HCT116 (cell line): ENCODE measurements at regions not wholly inside any gene's neighbourhood (a gene's known extent, or its start where the extent isn't known, plus 50 kb on each side); places are given as distances from the start of the nearest gene placed in this dataset.

Experiments used
- ATAC-seq: fragments of 200-7000 bp; cut with Tn5 transposase; 2 replicates; pipeline ENCODE4 v1.9.1; 2020; ENCODE audit warnings: mild to moderate bottlenecking, moderate library complexity
- BruUV-seq: library from RNA; stranded (reverse); fragments of 400-500 nt; replicated peaks from 2 replicates; lab custom pipeline; 2021; lab: Mats Ljungman, UMichigan
- CTCF ChIA-PET: fragments of 300-600 bp; sonication (Branson Sonifier 250); formaldehyde crosslinking; loops from one replicate; lab custom pipeline; 2021; ENCODE audit warnings: antibody characterized with exemption; lab: Charles Lee
- POLR2A ChIA-PET: fragments of 300-600, 350-600 bp; sonication (Branson Sonifier 250); formaldehyde crosslinking; loops from one replicate; lab custom pipeline; 2021; ENCODE audit warnings: antibody characterized with exemption; lab: Charles Lee
- RAD21 ChIA-PET, 2 experiments: fragments of 300-600 bp; sonication (Branson Sonifier 250); formaldehyde crosslinking; loops; one replicate each; lab custom pipeline; 2023; ENCODE audit warnings: low total read pairs in 2 of 2; ENCODE audit not compliant: uncharacterized antibody in 2 of 2, unreplicated experiment in 2 of 2, low non-redundant PET in 1 of 2; lab: Charles Lee
- DNase-seq: peaks from one replicate; pipeline ENCODE4 v3.0.0-alpha.2; 2010; ENCODE audit warnings: low read depth, low spot score
- H2AFZ ChIP-seq: fragments of 200-600 bp; shearing (Covaris generic), sonication (generic); 2 replicates; pipeline ENCODE4 v1.6.1; 2017; ENCODE audit warnings: low read depth, mixed run types, mixed read lengths, antibody characterized with exemption, low read length; ENCODE audit not compliant: poor library complexity, severe bottlenecking
- H3K27ac ChIP-seq: 2 replicates; pipeline ENCODE4 v1.5.1; 2012; ENCODE audit warnings: low read depth, low read length
- H3K27me3 ChIP-seq: fragments of 200-600 bp; sonication (generic); 2 replicates; pipeline ENCODE4 v1.6.1; 2016; ENCODE audit warnings: mixed run types, low read length, mixed read lengths; ENCODE audit not compliant: insufficient read depth
- H3K36me3 ChIP-seq, 2 experiments: fragments of 200-500 bp in 1 of 2; fragments of 200-600 bp in 1 of 2; sonication (Bioruptor generic) in 1 of 2; sonication (generic) in 1 of 2; 2 replicates each; pipeline versions ENCODE4 v1.5.1 to v1.6.1; 2014 to 2016; ENCODE audit warnings: low read length in 2 of 2, inconsistent platforms in 1 of 2, mixed read lengths in 1 of 2, mixed run types in 1 of 2; ENCODE audit not compliant: insufficient read depth in 2 of 2, control insufficient read depth in 1 of 2
- H3K4me1 ChIP-seq, 2 experiments: fragments of 200-600 bp in 1 of 2; sonication (generic) in 1 of 2; 2 replicates each; pipeline versions ENCODE4 v1.5.1 to v1.6.1; 2012 to 2017; ENCODE audit warnings: low read length in 2 of 2, inconsistent platforms in 1 of 2, mild to moderate bottlenecking in 1 of 2, mixed read lengths in 1 of 2, mixed run types in 1 of 2, moderate library complexity in 1 of 2; ENCODE audit not compliant: insufficient read depth in 2 of 2, control insufficient read depth in 1 of 2
- H3K4me2 ChIP-seq: fragments of 200-600 bp; sonication (generic); 2 replicates; pipeline ENCODE4 v1.6.1; 2017; ENCODE audit warnings: mixed run types, low read length, mixed read lengths
- H3K4me3 ChIP-seq, 2 experiments: fragments of 200-600 bp in 1 of 2; sonication (generic) in 1 of 2; replicated peaks in 1 of 2; 2 replicates each; pipeline ENCODE4 v1.5.1; 2011 to 2016; ENCODE audit warnings: low read length in 2 of 2, control low read depth in 1 of 2, low read depth in 1 of 2, mild to moderate bottlenecking in 1 of 2, mixed read lengths in 1 of 2, mixed run types in 1 of 2
- H3K79me2 ChIP-seq: fragments of 200-600 bp; sonication (generic); 2 replicates; pipeline ENCODE4 v1.6.1; 2017; ENCODE audit warnings: mild to moderate bottlenecking, mixed run types, low read length, moderate library complexity, mixed read lengths; ENCODE audit not compliant: insufficient read depth
- H3K9ac ChIP-seq: fragments of 200-600 bp; sonication (generic); 2 replicates; pipeline ENCODE4 v1.6.1; 2016; ENCODE audit warnings: low read length, mixed read lengths
- H3K9me2 ChIP-seq: fragments of 200-600 bp; sonication (generic), shearing (Covaris generic); 2 replicates; pipeline ENCODE4 v1.6.1; 2017; ENCODE audit warnings: mixed run types, mild to moderate bottlenecking, moderate library complexity; ENCODE audit not compliant: insufficient read depth
- H3K9me3 ChIP-seq, 2 experiments: fragments of 200-500 bp in 1 of 2; fragments of 200-600 bp in 1 of 2; sonication (Bioruptor generic) in 1 of 2; sonication (generic) in 1 of 2; 2 replicates each; pipeline ENCODE4 v1.6.1; 2014 to 2017; ENCODE audit warnings: low read length in 2 of 2, mixed read lengths in 2 of 2, inconsistent platforms in 1 of 2, low read depth in 1 of 2, mild to moderate bottlenecking in 1 of 2, mixed run types in 1 of 2, moderate library complexity in 1 of 2; ENCODE audit not compliant: control insufficient read depth in 1 of 2, insufficient read depth in 1 of 2
- H4K20me1 ChIP-seq: fragments of 200-600 bp; sonication (generic), shearing (Covaris generic); 2 replicates; pipeline ENCODE4 v1.6.1; 2017; ENCODE audit warnings: mixed run types, mild to moderate bottlenecking, moderate library complexity; ENCODE audit not compliant: insufficient read depth
- CBX3 ChIP-seq: IDR thresholded peaks from 2 replicates; pipeline ENCODE4 v1.6.1; 2012; ENCODE audit warnings: low read depth
- ELF1 ChIP-seq: IDR thresholded peaks from 2 replicates; pipeline ENCODE4 v1.6.1; 2012; ENCODE audit warnings: low read depth, borderline replicate concordance
- POLR2A ChIP-seq: IDR thresholded peaks from 2 replicates; pipeline ENCODE4 v1.7.0; 2011; ENCODE audit warnings: borderline replicate concordance; ENCODE audit not compliant: insufficient read depth, insufficient read length; ENCODE audit errors: extremely low read depth
- RAD21 ChIP-seq: IDR thresholded peaks from 2 replicates; pipeline ENCODE4 v1.6.1; 2012; ENCODE audit warnings: low read depth, mild to moderate bottlenecking
- TCF7L2 ChIP-seq: IDR thresholded peaks from 2 replicates; pipeline ENCODE4 v1.7.0; 2011; ENCODE audit warnings: borderline replicate concordance, inconsistent platforms; ENCODE audit not compliant: insufficient read depth, insufficient read length; ENCODE audit errors: extremely low read depth
- intact Hi-C: fragments of 100-400 bp; cut with micrococcal nuclease; formaldehyde crosslinking; loops from 2 replicates; pipeline ENCODE4 v1.10.0; 2022
- TF ChIP-seq, protein P1 (sequence below), 3 experiments: fragments of 200-600 bp in 1 of 3; sonication (generic) in 1 of 3; IDR thresholded peaks in 2 of 3; conservative IDR thresholded peaks in 1 of 3; 2 replicates each; pipeline ENCODE4 v1.5.1; 2012 to 2017; ENCODE audit warnings: low read depth in 2 of 3, low read length in 2 of 3, antibody characterized with exemption in 1 of 3, borderline replicate concordance in 1 of 3, control low read depth in 1 of 3, mild to moderate bottlenecking in 1 of 3, mixed read lengths in 1 of 3, mixed run types in 1 of 3, moderate library complexity in 1 of 3; ENCODE audit not compliant: insufficient read depth in 1 of 3
- TF ChIP-seq, protein P2 (sequence below): IDR thresholded peaks from 2 replicates; pipeline ENCODE4 v1.6.1; 2012
- TF ChIP-seq, protein P3 (sequence below): IDR thresholded peaks from 2 replicates; pipeline ENCODE4 v1.6.1; 2011; ENCODE audit warnings: mild to moderate bottlenecking, low read length, moderate library complexity; ENCODE audit not compliant: insufficient replicate concordance; ENCODE audit errors: extremely low read depth

DNA sequence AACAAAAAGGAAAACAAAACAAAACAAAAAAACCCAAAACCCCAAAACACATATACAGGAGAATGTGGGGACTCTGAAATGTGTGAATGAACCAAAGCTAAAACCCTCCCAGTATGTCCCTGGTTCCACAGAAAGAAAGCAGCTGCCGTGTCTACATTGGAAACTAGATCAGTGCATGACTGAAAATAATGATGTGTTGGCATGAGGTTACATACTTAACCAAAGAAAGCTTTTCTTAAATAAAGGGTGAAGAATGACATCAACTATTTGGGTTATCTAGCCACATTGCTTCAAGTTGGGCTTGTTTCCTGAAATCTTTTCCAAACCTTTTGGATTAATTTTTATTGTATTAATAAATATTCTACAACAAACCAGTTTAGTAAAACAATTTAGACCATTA lies 91.9 kb upstream of the FN1 start:
- Histone ChIP-seq H3K9me2 (no peaks in the 10 kb centered on the region), H4K20me1 (no peaks in the 10 kb centered on the region), H3K36me3 (no peaks in the 10 kb centered on the region), H2AFZ (no peak overlapping the region), H3K27ac (no peak overlapping the region), H3K4me1 (peaks cover 0 to 7% of the 10 kb centered on the region in 2 experiments; a peak in 2 of 4 replicates), H3K4me2 (no peak overlapping the region), H3K4me3 (no peak overlapping the region), H3K9ac (no peak overlapping the region), H3K9me3 (no peaks in the 10 kb centered on the region), H3K79me2 (no peaks in the 10 kb centered on the region), H3K27me3 (no peaks in the 10 kb centered on the region)
- POLR2A ChIA-PET = no interaction called here
- TF ChIP-seq, protein P1, sequence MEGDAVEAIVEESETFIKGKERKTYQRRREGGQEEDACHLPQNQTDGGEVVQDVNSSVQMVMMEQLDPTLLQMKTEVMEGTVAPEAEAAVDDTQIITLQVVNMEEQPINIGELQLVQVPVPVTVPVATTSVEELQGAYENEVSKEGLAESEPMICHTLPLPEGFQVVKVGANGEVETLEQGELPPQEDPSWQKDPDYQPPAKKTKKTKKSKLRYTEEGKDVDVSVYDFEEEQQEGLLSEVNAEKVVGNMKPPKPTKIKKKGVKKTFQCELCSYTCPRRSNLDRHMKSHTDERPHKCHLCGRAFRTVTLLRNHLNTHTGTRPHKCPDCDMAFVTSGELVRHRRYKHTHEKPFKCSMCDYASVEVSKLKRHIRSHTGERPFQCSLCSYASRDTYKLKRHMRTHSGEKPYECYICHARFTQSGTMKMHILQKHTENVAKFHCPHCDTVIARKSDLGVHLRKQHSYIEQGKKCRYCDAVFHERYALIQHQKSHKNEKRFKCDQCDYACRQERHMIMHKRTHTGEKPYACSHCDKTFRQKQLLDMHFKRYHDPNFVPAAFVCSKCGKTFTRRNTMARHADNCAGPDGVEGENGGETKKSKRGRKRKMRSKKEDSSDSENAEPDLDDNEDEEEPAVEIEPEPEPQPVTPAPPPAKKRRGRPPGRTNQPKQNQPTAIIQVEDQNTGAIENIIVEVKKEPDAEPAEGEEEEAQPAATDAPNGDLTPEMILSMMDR (IDR thresholded peaks at IDR 0.05 in 2 of 3, conservative IDR thresholded peaks at IDR 0.05 in 1 of 3; ENCODE audit: borderline replicate concordance in 1 of 3, insufficient read depth in 1 of 3, low read depth in 2 of 3, low read length in 2 of 3) = no peak
- TF ChIP-seq CBX3 = no peak
- TF ChIP-seq RAD21 = no peak
- no peak for TF ChIP-seq TCF7L2
- TF ChIP-seq POLR2A = no peak
- BruUV-seq = no TSS peak
- RAD21 ChIA-PET = no interaction called here
- CTCF ChIA-PET = no interaction called here
- DNase-seq (no peak), ATAC-seq (no peak)
- intact Hi-C loops = no loop called here

DNA sequence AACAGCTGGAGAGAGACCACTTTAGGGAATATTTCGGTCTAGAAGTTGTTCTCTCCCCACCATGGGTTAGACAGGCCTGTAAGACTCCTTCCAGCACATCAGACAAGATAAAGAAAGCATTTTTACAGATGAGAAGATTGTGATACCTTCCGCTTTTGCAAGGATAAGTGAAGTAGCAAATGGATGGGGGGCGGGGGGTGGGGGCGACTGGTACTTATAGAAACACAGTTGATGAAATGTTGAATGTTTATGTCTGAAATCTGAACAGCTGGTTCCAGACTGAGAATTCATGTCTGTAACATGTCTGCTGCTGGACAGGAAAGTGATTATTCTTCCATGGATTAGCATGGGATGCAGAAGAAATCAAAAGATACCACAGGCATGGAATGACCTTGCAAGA lies 90.5 kb upstream of the FN1 start:
- Histone ChIP-seq H3K79me2 (no peaks in the 10 kb centered on the region), H3K27ac (no peak overlapping the region), H3K4me2 (no peak overlapping the region), H4K20me1 (no peaks in the 10 kb centered on the region), H3K9me2 (no peaks in the 10 kb centered on the region), H3K4me1 (peaks cover 0 to 7% of the 10 kb centered on the region in 2 experiments; a peak in 2 of 4 replicates), H2AFZ (no peak overlapping the region), H3K9ac (no peak overlapping the region), H3K36me3 (no peaks in the 10 kb centered on the region), H3K4me3 (no peak overlapping the region), H3K9me3 (no peaks in the 10 kb centered on the region), H3K27me3 (no peaks in the 10 kb centered on the region)
- ChIA-PET CTCF (no interaction called here), RAD21 (no interaction called here), POLR2A (no interaction called here)
- intact Hi-C loops = no loop called here
- no peak for DNase-seq
- no peak for TF ChIP-seq RAD21
- TF ChIP-seq ELF1 = no peak
- TF ChIP-seq, protein P2, sequence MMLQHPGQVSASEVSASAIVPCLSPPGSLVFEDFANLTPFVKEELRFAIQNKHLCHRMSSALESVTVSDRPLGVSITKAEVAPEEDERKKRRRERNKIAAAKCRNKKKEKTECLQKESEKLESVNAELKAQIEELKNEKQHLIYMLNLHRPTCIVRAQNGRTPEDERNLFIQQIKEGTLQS = no peak
- TF ChIP-seq, protein P3, sequence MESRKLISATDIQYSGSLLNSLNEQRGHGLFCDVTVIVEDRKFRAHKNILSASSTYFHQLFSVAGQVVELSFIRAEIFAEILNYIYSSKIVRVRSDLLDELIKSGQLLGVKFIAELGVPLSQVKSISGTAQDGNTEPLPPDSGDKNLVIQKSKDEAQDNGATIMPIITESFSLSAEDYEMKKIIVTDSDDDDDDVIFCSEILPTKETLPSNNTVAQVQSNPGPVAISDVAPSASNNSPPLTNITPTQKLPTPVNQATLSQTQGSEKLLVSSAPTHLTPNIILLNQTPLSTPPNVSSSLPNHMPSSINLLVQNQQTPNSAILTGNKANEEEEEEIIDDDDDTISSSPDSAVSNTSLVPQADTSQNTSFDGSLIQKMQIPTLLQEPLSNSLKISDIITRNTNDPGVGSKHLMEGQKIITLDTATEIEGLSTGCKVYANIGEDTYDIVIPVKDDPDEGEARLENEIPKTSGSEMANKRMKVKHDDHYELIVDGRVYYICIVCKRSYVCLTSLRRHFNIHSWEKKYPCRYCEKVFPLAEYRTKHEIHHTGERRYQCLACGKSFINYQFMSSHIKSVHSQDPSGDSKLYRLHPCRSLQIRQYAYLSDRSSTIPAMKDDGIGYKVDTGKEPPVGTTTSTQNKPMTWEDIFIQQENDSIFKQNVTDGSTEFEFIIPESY = no peak
- BruUV-seq = no TSS peak
- ATAC-seq = no peak
